GM12892 (cell line): ENCODE measurements at regions not wholly inside any gene's neighbourhood (a gene's known extent, or its start where the extent isn't known, plus 50 kb on each side); places are given as distances from the start of the nearest gene placed in this dataset.

ENCODE experiments used
- POLR2A ChIP-seq: IDR thresholded peaks from 2 replicates; pipeline ENCODE4 v1.6.1; 2011; ENCODE audit warnings: low read depth, low read length, control low read depth
- POLR2AphosphoS5 ChIP-seq: IDR thresholded peaks from 2 replicates; pipeline ENCODE4 v1.6.1; 2011; ENCODE audit warnings: low read depth, low read length, control low read depth
- TAF1 ChIP-seq: IDR thresholded peaks from 2 replicates; pipeline ENCODE4 v1.6.1; 2011; ENCODE audit warnings: low read depth, mild to moderate bottlenecking, control low read depth, low read length, borderline replicate concordance

- TF ChIP-seq TAF1: no peak
- no peak for TF ChIP-seq POLR2A
- TF ChIP-seq POLR2AphosphoS5: no peak
Measured at GRCh38 chr16:17529982-17530760, 59.4 kb upstream of the XYLT1 start.
